ENCODE measurements at regions not wholly inside any gene's neighbourhood (a gene's known extent, or its start where the extent isn't known, plus 50 kb on each side); places are given as distances from the start of the nearest gene placed in this dataset.

DNA sequence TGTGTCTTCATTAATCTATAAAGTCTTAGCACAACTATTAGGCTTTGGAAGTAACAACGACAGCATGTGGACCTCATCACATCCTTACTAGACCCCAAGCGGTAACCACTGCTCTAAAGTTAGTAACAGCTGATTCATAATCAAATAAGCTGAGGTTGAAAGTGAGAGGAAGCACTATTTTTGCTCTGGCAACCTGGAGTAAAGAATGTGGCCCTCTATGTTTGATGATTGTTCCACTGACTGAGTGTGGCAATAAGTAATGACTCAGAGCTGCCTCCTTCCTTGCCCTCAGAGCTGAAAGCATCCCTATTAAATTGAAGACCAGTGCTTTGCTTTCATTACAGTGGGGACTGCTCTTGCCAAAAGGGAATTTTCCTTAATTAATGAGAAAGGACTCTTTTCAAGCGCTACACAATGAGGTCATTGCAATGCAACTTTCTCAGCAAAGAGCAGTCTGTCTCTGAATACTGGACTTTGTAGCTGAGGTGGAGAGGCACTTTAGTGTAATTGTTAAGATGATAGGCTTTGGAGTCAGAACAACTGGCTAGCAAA lies 906.1 kb upstream of the RAG2 start:
- CTCF ChIA-PET, result no interaction called here
- ATAC-seq (replicated peaks in 1 of 4), result no peak

DNA sequence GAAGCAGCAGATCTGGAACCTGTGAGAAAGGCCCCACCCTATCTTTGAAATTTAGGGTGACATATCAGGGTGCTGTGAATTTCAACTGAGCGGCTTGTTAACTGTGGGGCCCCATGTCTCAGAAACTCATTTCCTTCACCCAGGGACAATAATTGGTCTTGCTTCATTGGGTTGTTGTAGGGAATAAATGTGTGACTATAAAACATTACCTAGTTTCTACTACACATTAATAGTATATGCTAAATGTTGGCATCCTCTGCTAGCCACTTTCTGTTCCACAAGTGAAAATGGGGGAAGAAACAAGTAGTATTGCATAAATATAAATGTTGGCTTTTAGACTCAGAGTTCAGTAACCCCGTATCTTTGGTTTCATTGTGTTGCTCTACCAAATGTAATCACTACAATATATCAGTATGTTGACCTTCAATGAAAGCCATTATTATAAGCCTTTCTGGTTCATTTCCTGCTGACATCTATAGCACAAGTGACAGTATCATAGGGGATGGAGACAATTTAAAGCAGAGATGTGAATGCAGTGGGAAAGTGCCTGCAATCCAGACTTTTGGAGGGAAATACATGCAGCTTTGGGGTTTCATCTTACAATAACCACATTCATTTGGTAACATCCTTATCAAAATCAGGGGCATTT lies 905.5 kb upstream of the RAG2 start:
- Mint-ChIP-seq H3K27ac (no peak overlapping the region), H3K9me3 (peaks cover 13 to 25% (median 17%) of the 10 kb centered on the region in 3 donors), H3K4me1 (no peaks in the 10 kb centered on the region), H3K4me3 (no peak overlapping the region), H3K27me3 (no peaks in the 10 kb centered on the region), H3K36me3 (no peaks in the 10 kb centered on the region)
- DNase-seq (no peak), ATAC-seq (replicated peaks in 1 of 4) (no peak)
- Histone ChIP-seq H3K4me1 (ENCODE audit: control insufficient read depth in 1 of 2, extremely low read depth in 1 of 2, insufficient read depth in 2 of 2, low read length in 2 of 2) (no peaks in the 10 kb centered on the region), H3K27ac (ENCODE audit: low read length) (no peak overlapping the region), H3K9me3 (no peaks in the 10 kb centered on the region), H3K36me3 (ENCODE audit: control insufficient read depth in 2 of 2, extremely low read depth in 1 of 2, insufficient read depth in 1 of 2, low read length in 1 of 2) (no peaks in the 10 kb centered on the region), H3K27me3 (replicated peaks in 1 of 2; ENCODE audit: control insufficient read depth in 2 of 2, extremely low read depth in 1 of 2, insufficient read depth in 2 of 2, low read length in 1 of 2) (no peaks in the 10 kb centered on the region), H3K4me3 (ENCODE audit: control insufficient read depth in 1 of 2, extremely low read depth in 1 of 2, low read length in 1 of 2) (no peak overlapping the region)
- ChIA-PET CTCF (no interaction called here), POLR2A (interaction anchor here in 1 of 2 donors (0.6 kb wide), 1 partner anchor 12 kb away, joined by 3 read pairs; no protein-coding TSS in a partner anchor)
- no CpG with 5 or more reads among the region's 2 CpGs for WGBS (ENCODE audit: insufficient coverage)

More for the DNA sequence above, 906.1 kb upstream of the RAG2 start:
- no peak overlapping the region for H3K27ac ChIP-seq (ENCODE audit: low read length)
- H3K9me3 Mint-ChIP-seq, result peaks cover 13 to 28% (median 17%) of the 10 kb centered on the region in 3 donors
- no peak overlapping the region for H3K4me3 Mint-ChIP-seq
- no peak overlapping the region for H3K27ac Mint-ChIP-seq
- no peak overlapping the region for H3K4me3 ChIP-seq (ENCODE audit: control insufficient read depth in 1 of 2, extremely low read depth in 1 of 2, low read length in 1 of 2)
- no peaks in the 10 kb centered on the region for H3K4me1 Mint-ChIP-seq
- H3K9me3 ChIP-seq, result no peaks in the 10 kb centered on the region
- H3K27me3 Mint-ChIP-seq, result no peaks in the 10 kb centered on the region
- POLR2A ChIA-PET, result interaction anchor here in 1 of 2 donors (0.6 kb wide), 1 partner anchor 12 kb away, joined by 3 read pairs; no protein-coding TSS in a partner anchor
- 86% methylated on average over 1 of the region's 3 CpGs for WGBS (ENCODE audit: insufficient coverage)
- no peaks in the 10 kb centered on the region for H3K36me3 Mint-ChIP-seq
- DNase-seq, result no peak
- no peaks in the 10 kb centered on the region for H3K36me3 ChIP-seq (ENCODE audit: control insufficient read depth in 2 of 2, extremely low read depth in 1 of 2, insufficient read depth in 1 of 2, low read length in 1 of 2)
- H3K27me3 ChIP-seq (replicated peaks in 1 of 2; ENCODE audit: control insufficient read depth in 2 of 2, extremely low read depth in 1 of 2, insufficient read depth in 2 of 2, low read length in 1 of 2), result no peaks in the 10 kb centered on the region
- H3K4me1 ChIP-seq (ENCODE audit: control insufficient read depth in 1 of 2, extremely low read depth in 1 of 2, insufficient read depth in 2 of 2, low read length in 2 of 2), result no peaks in the 10 kb centered on the region

DNA sequence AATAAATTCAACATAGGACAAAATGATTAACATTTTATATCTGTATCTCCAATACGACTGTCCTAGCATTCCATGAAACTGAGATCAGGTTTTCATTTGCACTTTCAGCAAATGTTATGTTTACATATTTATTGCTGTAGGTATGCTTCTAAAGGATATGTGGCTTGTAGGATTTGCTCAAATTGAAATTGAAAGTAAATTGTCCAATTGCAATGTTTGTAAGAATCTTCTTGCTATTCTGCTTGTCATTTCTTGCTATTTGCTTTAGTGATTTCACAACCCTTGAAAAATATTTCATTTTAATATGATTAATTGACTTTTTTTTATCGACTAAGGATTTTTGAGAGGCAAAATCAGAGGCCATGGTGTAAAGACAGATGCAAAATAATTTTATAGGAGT lies 904.2 kb upstream of the RAG2 start:
- POLR2A ChIA-PET, result no interaction called here
- no peaks in the 10 kb centered on the region for H3K27me3 Mint-ChIP-seq

DNA sequence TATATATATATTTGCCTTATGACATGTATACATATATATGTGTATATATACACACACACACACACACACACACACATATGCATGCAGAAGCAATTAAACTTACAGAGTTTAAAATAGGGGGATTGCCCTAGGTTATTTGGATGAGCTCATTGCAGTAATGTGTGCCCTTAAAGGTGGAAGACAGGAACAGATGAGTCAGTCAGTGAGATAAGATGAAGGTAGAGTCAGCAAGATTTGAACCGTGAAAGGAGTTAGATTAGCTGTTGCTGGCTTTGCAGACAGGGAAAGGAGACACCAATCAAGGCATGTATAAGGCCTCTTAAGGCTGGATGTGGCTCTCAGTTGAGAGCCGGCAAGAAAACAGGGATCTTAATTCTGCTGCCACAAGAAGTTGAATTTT lies 902.4 kb upstream of the RAG2 start:
- ChIA-PET POLR2A (no interaction called here), CTCF (no interaction called here)
- DNase-seq (no peak), ATAC-seq (replicated peaks in 1 of 4) (no peak)
- WGBS (ENCODE audit: insufficient coverage), result 94% methylated on average over 2 of the region's 2 CpGs
- H3K4me1 Mint-ChIP-seq, result no peaks in the 10 kb centered on the region
- no peak overlapping the region for H3K27ac Mint-ChIP-seq
- H3K4me3 Mint-ChIP-seq, result no peak overlapping the region
- no peaks in the 10 kb centered on the region for H3K27me3 Mint-ChIP-seq
- Histone ChIP-seq H3K4me1 (ENCODE audit: control insufficient read depth in 1 of 2, extremely low read depth in 1 of 2, insufficient read depth in 2 of 2, low read length in 2 of 2) (no peaks in the 10 kb centered on the region), H3K4me3 (ENCODE audit: control insufficient read depth in 1 of 2, extremely low read depth in 1 of 2, low read length in 1 of 2) (no peak overlapping the region), H3K27me3 (replicated peaks in 1 of 2; ENCODE audit: control insufficient read depth in 2 of 2, extremely low read depth in 1 of 2, insufficient read depth in 2 of 2, low read length in 1 of 2) (no peaks in the 10 kb centered on the region), H3K36me3 (ENCODE audit: control insufficient read depth in 2 of 2, extremely low read depth in 1 of 2, insufficient read depth in 1 of 2, low read length in 1 of 2) (no peaks in the 10 kb centered on the region), H3K27ac (ENCODE audit: low read length) (no peak overlapping the region), H3K9me3 (no peaks in the 10 kb centered on the region)
- peaks cover 6 to 26% (median 7%) of the 10 kb centered on the region in 3 donors for H3K9me3 Mint-ChIP-seq
- no peaks in the 10 kb centered on the region for H3K36me3 Mint-ChIP-seq

More for the DNA sequence above, 904.2 kb upstream of the RAG2 start:
- Histone ChIP-seq H3K4me3 (ENCODE audit: control insufficient read depth in 1 of 2, extremely low read depth in 1 of 2, low read length in 1 of 2) (no peak overlapping the region), H3K27me3 (replicated peaks in 1 of 2; ENCODE audit: control insufficient read depth in 2 of 2, extremely low read depth in 1 of 2, insufficient read depth in 2 of 2, low read length in 1 of 2) (no peaks in the 10 kb centered on the region), H3K36me3 (ENCODE audit: control insufficient read depth in 2 of 2, extremely low read depth in 1 of 2, insufficient read depth in 1 of 2, low read length in 1 of 2) (no peaks in the 10 kb centered on the region), H3K4me1 (ENCODE audit: control insufficient read depth in 1 of 2, extremely low read depth in 1 of 2, insufficient read depth in 2 of 2, low read length in 2 of 2) (no peaks in the 10 kb centered on the region), H3K9me3 (no peaks in the 10 kb centered on the region), H3K27ac (ENCODE audit: low read length) (no peak overlapping the region)
- WGBS (ENCODE audit: insufficient coverage), result no CpG with 5 or more reads among the region's 2 CpGs
- no peaks in the 10 kb centered on the region for H3K4me1 Mint-ChIP-seq
- H3K4me3 Mint-ChIP-seq, result no peak overlapping the region
- DNase-seq (no peak), ATAC-seq (replicated peaks in 1 of 4) (no peak)
- no peaks in the 10 kb centered on the region for H3K36me3 Mint-ChIP-seq
- peaks cover 13 to 25% (median 14%) of the 10 kb centered on the region in 3 donors for H3K9me3 Mint-ChIP-seq
- no peak overlapping the region for H3K27ac Mint-ChIP-seq
- CTCF ChIA-PET, result no interaction called here

DNA sequence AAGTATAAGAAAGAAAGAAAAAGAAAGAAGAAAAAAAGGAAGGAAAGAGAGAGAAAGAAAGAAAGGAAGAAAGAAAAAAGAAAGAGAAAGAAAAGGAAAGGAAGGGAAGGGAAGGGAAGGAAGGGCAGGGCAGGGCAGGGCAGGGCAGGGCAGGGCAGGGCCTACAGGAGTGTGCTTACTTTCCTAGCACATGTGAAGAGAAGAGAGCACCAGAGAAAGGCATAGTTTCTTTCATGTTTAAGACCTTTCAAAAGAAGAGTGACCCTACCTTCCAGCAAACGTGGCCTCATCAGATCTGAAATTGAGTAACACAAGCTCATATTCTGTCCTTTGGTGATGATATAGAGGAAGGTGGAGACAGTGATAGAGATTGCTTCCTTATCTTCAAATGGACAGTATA lies 899.3 kb upstream of the RAG2 start:
- WGBS (ENCODE audit: insufficient coverage), result no CpG with 5 or more reads among the region's 1 CpG

DNA sequence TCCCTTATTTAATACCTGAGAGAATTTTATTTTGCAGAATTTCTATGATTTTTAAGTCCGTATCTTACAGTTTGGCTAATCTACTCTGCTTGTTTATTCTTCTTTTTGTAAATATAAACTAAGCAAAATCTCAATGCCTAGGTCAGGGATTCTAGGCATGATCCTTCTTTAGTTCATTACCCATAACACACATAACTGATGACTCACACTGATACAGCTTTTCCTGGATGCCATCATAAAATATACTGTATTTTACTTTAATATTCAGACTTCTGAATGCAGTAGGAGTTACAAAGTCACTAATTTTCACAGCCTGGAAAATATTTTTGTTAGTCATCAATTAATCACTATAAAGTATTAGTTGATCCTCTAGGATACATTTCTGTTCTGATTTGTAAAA lies 898.2 kb upstream of the RAG2 start:
- no peaks in the 10 kb centered on the region for H3K27me3 Mint-ChIP-seq
- ChIA-PET CTCF (no interaction called here), POLR2A (interaction anchor here in 1 of 2 donors (0.6 kb wide), 1 partner anchor 19 kb away, joined by 3 read pairs; no protein-coding TSS in a partner anchor)
- Histone ChIP-seq H3K4me3 (ENCODE audit: control insufficient read depth in 1 of 2, extremely low read depth in 1 of 2, low read length in 1 of 2) (no peak overlapping the region), H3K36me3 (ENCODE audit: control insufficient read depth in 2 of 2, extremely low read depth in 1 of 2, insufficient read depth in 1 of 2, low read length in 1 of 2) (no peaks in the 10 kb centered on the region), H3K27me3 (replicated peaks in 1 of 2; ENCODE audit: control insufficient read depth in 2 of 2, extremely low read depth in 1 of 2, insufficient read depth in 2 of 2, low read length in 1 of 2) (no peaks in the 10 kb centered on the region), H3K9me3 (no peaks in the 10 kb centered on the region), H3K4me1 (ENCODE audit: control insufficient read depth in 1 of 2, extremely low read depth in 1 of 2, insufficient read depth in 2 of 2, low read length in 2 of 2) (no peaks in the 10 kb centered on the region), H3K27ac (ENCODE audit: low read length) (no peak overlapping the region)
- no peak overlapping the region for H3K27ac Mint-ChIP-seq
- H3K4me1 Mint-ChIP-seq, result no peaks in the 10 kb centered on the region
- no CpG with 5 or more reads among the region's 1 CpG for WGBS (ENCODE audit: insufficient coverage)
- ATAC-seq (replicated peaks in 1 of 4), result no peak
- no peak overlapping the region for H3K4me3 Mint-ChIP-seq
- H3K9me3 Mint-ChIP-seq, result peaks cover 0 to 25% (median 10%) of the 10 kb centered on the region in 3 donors
- no peak for DNase-seq
- H3K36me3 Mint-ChIP-seq, result no peaks in the 10 kb centered on the region

More for the DNA sequence above, 899.3 kb upstream of the RAG2 start:
- Mint-ChIP-seq H3K4me3 (no peak overlapping the region), H3K4me1 (no peaks in the 10 kb centered on the region), H3K27me3 (no peaks in the 10 kb centered on the region), H3K27ac (no peak overlapping the region), H3K9me3 (peaks cover 0 to 25% (median 5%) of the 10 kb centered on the region in 3 donors), H3K36me3 (no peaks in the 10 kb centered on the region)
- Histone ChIP-seq H3K36me3 (ENCODE audit: control insufficient read depth in 2 of 2, extremely low read depth in 1 of 2, insufficient read depth in 1 of 2, low read length in 1 of 2) (no peaks in the 10 kb centered on the region), H3K27ac (ENCODE audit: low read length) (no peak overlapping the region), H3K4me1 (ENCODE audit: control insufficient read depth in 1 of 2, extremely low read depth in 1 of 2, insufficient read depth in 2 of 2, low read length in 2 of 2) (no peaks in the 10 kb centered on the region), H3K4me3 (ENCODE audit: control insufficient read depth in 1 of 2, extremely low read depth in 1 of 2, low read length in 1 of 2) (no peak overlapping the region), H3K9me3 (no peaks in the 10 kb centered on the region), H3K27me3 (replicated peaks in 1 of 2; ENCODE audit: control insufficient read depth in 2 of 2, extremely low read depth in 1 of 2, insufficient read depth in 2 of 2, low read length in 1 of 2) (no peaks in the 10 kb centered on the region)
- CTCF ChIA-PET, result no interaction called here
- POLR2A ChIA-PET, result no interaction called here
- no peak for ATAC-seq (replicated peaks in 1 of 4)
- DNase-seq, result no peak

Data from T-cell (primary cell).